Spleen (tissue), 7 donors: ENCODE measurements at regions not wholly inside any gene's neighbourhood (a gene's known extent, or its start where the extent isn't known, plus 50 kb on each side); places are given as distances from the start of the nearest gene placed in this dataset.

Experiments
- POLR2A ChIP-seq, 3 donors: fragments of 450-650 bp; IDR thresholded peaks; one replicate each; pipeline ENCODE4 v1.5.1; 2017; ENCODE audit warnings: antibody characterized with exemption in 3 of 3, mild to moderate bottlenecking in 1 of 3
- TF ChIP-seq, protein P1 (sequence below), 11 experiments: fragments of 200-600 bp in 7 of 11; fragments of 450-650 bp in 4 of 11; sonication (generic) in 4 of 11; IDR thresholded peaks in 8 of 11; conservative IDR thresholded peaks in 3 of 11; 1 replicate in 7 of 11; 2 replicates in 4 of 11; pipeline versions ENCODE4 v1.4.0 to v1.8.0; 2016 to 2021; ENCODE audit warnings: antibody characterized with exemption in 11 of 11, inconsistent platforms in 4 of 11, mild to moderate bottlenecking in 1 of 11
- donor health status: DM: no; HTN: no; CAD: no; lungs with moderate emphysema.
- donor health status: DM: no; HTN: no; CAD: no.
- donor health status: DM: no; HTN: no; CAD: no.

DNA sequence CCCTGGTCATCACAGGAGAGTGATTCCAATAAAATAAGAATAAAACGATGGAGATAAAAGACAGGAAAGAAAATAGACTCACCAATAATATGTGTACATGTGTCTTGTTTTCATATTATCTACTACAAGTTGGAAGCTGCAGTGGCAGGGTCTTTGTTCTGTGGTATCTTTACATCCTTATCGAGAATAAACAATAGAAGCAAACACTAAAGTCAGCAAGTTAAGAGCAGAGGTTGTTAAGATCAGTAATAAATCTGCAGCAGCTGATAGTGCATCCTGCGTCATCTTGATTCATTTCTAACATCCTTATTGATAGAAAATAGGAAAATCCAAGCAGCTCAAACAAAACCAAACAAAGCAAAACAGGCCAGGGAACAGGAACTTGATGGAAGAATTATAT is 107.4 kb downstream of the RPS29 start:
- TF ChIP-seq, protein P1, sequence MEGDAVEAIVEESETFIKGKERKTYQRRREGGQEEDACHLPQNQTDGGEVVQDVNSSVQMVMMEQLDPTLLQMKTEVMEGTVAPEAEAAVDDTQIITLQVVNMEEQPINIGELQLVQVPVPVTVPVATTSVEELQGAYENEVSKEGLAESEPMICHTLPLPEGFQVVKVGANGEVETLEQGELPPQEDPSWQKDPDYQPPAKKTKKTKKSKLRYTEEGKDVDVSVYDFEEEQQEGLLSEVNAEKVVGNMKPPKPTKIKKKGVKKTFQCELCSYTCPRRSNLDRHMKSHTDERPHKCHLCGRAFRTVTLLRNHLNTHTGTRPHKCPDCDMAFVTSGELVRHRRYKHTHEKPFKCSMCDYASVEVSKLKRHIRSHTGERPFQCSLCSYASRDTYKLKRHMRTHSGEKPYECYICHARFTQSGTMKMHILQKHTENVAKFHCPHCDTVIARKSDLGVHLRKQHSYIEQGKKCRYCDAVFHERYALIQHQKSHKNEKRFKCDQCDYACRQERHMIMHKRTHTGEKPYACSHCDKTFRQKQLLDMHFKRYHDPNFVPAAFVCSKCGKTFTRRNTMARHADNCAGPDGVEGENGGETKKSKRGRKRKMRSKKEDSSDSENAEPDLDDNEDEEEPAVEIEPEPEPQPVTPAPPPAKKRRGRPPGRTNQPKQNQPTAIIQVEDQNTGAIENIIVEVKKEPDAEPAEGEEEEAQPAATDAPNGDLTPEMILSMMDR (IDR thresholded peaks at IDR 0.05 in 8 of 11, conservative IDR thresholded peaks at IDR 0.05 in 3 of 11): no peak
- no peak for TF ChIP-seq POLR2A (IDR thresholded peaks at IDR 0.05)
